ENCODE measurements at regions not wholly inside any gene's neighbourhood (a gene's known extent, or its start where the extent isn't known, plus 50 kb on each side); places are given as distances from the start of the nearest gene placed in this dataset.

DNA sequence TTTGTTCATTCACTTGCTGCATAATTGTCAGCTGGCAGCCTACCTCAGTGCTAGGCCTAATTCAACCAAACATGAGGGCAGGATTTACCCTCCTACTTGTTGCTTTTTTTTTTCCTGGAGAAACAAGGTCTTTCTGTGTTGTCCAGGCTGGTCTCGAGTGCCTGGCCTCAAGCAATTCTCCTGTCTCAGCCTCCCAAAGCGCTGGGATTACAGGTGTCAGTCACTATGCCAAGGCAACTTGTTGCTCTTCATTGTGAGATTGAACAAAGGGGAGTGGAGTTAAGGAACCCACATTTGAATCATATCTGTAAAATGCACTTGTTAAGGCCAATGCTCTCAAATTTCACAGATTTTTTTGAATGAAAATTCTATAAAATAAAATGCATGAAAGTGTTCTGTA lies 380.5 kb downstream of the TMEM161B start:
- TF ChIP-seq, protein P1, sequence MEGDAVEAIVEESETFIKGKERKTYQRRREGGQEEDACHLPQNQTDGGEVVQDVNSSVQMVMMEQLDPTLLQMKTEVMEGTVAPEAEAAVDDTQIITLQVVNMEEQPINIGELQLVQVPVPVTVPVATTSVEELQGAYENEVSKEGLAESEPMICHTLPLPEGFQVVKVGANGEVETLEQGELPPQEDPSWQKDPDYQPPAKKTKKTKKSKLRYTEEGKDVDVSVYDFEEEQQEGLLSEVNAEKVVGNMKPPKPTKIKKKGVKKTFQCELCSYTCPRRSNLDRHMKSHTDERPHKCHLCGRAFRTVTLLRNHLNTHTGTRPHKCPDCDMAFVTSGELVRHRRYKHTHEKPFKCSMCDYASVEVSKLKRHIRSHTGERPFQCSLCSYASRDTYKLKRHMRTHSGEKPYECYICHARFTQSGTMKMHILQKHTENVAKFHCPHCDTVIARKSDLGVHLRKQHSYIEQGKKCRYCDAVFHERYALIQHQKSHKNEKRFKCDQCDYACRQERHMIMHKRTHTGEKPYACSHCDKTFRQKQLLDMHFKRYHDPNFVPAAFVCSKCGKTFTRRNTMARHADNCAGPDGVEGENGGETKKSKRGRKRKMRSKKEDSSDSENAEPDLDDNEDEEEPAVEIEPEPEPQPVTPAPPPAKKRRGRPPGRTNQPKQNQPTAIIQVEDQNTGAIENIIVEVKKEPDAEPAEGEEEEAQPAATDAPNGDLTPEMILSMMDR (conservative IDR thresholded peaks at IDR 0.05 in 1 of 2, IDR thresholded peaks at IDR 0.05 in 1 of 2; ENCODE audit: low read depth in 1 of 2, low read length in 2 of 2): no peak
- TF ChIP-seq EZH2 (IDR thresholded peaks at IDR 0.05; ENCODE audit: low read length, missing control alignments): no peak
